HuH-7 (cell line): ENCODE measurements at regions not wholly inside any gene's neighbourhood (a gene's known extent, or its start where the extent isn't known, plus 50 kb on each side); places are given as distances from the start of the nearest gene placed in this dataset.

Experiments
- DNase-seq: peaks from one replicate; pipeline ENCODE4 v3.0.0; 2011; ENCODE audit warnings: low spot score

GRCh38 chr13:34567597-34567996, 374.5 kb upstream of the NBEA start:
- DNase-seq = no peak

- DNase-seq = no peak
These were observed 371.2 kb upstream of the NBEA start for GRCh38 chr13:34570698-34571353.

GRCh38 chr13:34571716-34572115, 370.4 kb upstream of the NBEA start:
- DNase-seq = no peak

GRCh38 chr13:34577051-34577450, 365.0 kb upstream of the NBEA start:
- no peak for DNase-seq

- DNase-seq = no peak
These were observed 363.6 kb upstream of the NBEA start for GRCh38 chr13:34578471-34578870.

GRCh38 chr13:34578917-34579316, 363.2 kb upstream of the NBEA start:
- DNase-seq = no peak

GRCh38 chr13:34583181-34583580, 358.9 kb upstream of the NBEA start:
- no peak for DNase-seq

- DNase-seq = no peak
These were observed 354.5 kb upstream of the NBEA start for GRCh38 chr13:34587576-34587975.

- no peak for DNase-seq
These were observed 353.7 kb upstream of the NBEA start for GRCh38 chr13:34588362-34588761.

- no peak for DNase-seq
These were observed 352.5 kb upstream of the NBEA start for GRCh38 chr13:34589581-34589980.

- no peak for DNase-seq
These were observed 350.9 kb upstream of the NBEA start for GRCh38 chr13:34591129-34591528.

GRCh38 chr13:34591900-34592529, 350.1 kb upstream of the NBEA start:
- no peak for DNase-seq

- DNase-seq = no peak
These were observed 348.4 kb upstream of the NBEA start for GRCh38 chr13:34593658-34594057.

- DNase-seq = no peak
These were observed 347.6 kb upstream of the NBEA start for GRCh38 chr13:34594507-34594906.

- no peak for DNase-seq
These were observed 333.7 kb upstream of the NBEA start for GRCh38 chr13:34608331-34608730.

GRCh38 chr13:34611671-34612070, 330.4 kb upstream of the NBEA start:
- no peak for DNase-seq

GRCh38 chr13:34617473-34618083, 324.5 kb upstream of the NBEA start:
- DNase-seq = no peak

- no peak for DNase-seq
These were observed 323.4 kb upstream of the NBEA start for GRCh38 chr13:34618654-34619053.

- DNase-seq = no peak
These were observed 322.7 kb upstream of the NBEA start for GRCh38 chr13:34619326-34619725.

GRCh38 chr13:34620074-34620850, 321.8 kb upstream of the NBEA start:
- DNase-seq = no peak

GRCh38 chr13:34620862-34621261, 321.2 kb upstream of the NBEA start:
- no peak for DNase-seq

GRCh38 chr13:34623331-34623730, 318.7 kb upstream of the NBEA start:
- DNase-seq = no peak
